ENCODE measurements at regions not wholly inside any gene's neighbourhood (a gene's known extent, or its start where the extent isn't known, plus 50 kb on each side); places are given as distances from the start of the nearest gene placed in this dataset.
"Not testable (repeated sequence)": the region's sequence is repeated elsewhere in the genome, so short reads cannot be mapped to it uniquely, and the experiment has no call there.

- not testable (repeated sequence) for DNase-seq
Measured at GRCh38 chr6:169856442-169857342, 105.3 kb downstream of the ERMARD start.

GRCh38 chr6:169854813-169855212 lies 103.4 kb downstream of the ERMARD start:
- no peak for DNase-seq

DNA sequence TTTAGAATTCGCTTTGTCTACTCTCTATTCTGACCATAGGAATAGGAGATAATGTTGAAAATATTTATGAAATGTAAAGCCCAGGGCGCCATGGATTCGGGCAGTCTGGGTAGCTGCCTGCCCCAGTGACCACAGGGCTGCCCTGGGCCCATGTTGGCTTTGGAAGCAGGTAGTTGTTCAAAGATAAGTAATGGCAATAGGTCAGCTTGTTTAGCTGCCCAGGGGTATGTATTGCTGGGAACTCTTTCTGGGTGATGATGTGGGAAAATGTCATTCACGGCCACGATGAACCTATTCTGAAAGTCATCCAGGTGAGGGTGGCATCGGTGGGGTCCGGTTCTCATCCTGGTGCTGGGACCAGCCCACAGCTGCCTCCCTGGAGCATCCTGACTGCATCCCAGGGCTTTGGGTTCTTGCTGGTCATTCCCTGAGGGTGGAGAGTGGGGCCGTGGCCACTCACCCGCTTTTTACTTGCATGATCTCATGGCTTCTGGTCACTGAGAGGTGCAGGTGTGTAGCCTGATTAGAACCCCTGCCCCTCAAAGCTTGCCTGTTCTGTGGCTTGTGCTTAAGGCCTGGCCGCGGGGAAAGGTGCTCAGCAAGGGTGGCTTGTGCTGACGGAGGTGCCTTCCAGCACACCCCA lies 102.8 kb downstream of the ERMARD start:
- DNase-seq: no peak

GRCh38 chr6:169853196-169854082 lies 102.0 kb downstream of the ERMARD start:
- DNase-seq: no peak

GRCh38 chr6:169852504-169853195 lies 101.2 kb downstream of the ERMARD start:
- DNase-seq: no peak

GRCh38 chr6:169851641-169852503 lies 100.5 kb downstream of the ERMARD start:
- no peak for DNase-seq

DNA sequence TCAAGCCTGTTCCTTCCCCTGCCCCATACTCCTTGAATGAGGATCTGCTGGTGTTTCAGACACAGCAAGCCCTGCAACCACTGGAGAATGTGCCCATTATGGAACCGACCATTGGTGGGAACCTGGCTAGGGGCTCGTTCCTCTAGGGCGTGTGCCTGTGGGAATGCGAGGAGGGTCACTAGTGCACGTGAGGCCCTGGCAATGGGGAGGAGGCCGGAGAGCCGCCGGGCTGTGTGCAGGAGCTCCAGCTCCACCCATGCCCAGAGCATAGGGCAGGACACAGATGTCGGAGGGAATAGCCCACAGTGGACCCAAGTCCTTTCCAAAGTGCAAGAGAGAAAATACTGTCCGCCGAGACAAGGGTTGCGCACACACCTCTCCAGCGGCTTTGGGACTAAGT lies 99.3 kb downstream of the ERMARD start:
- DNase-seq: no peak

DNA sequence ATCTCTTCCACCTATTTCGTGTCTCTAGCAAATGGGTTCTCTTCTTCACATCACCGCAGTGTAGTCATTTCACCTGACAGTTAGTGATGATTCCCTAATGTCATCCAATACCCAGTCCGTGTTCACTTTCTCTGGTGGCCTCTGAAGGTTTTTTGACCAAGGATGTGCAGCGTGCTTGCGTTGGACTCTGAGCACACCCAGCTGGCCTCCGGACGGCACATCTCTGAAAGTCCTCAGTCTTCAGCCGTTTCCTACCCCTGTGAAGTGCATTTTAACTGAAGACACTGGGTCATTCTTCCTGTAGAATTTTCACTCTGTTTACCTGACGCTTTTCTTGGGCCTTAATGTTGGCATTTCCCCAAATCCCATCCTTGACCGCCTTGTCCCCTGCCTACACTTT lies 98.7 kb downstream of the ERMARD start:
- DNase-seq: no peak

- DNase-seq: no peak
Measured at GRCh38 chr6:169849396-169849795, 98.0 kb downstream of the ERMARD start.

DNA sequence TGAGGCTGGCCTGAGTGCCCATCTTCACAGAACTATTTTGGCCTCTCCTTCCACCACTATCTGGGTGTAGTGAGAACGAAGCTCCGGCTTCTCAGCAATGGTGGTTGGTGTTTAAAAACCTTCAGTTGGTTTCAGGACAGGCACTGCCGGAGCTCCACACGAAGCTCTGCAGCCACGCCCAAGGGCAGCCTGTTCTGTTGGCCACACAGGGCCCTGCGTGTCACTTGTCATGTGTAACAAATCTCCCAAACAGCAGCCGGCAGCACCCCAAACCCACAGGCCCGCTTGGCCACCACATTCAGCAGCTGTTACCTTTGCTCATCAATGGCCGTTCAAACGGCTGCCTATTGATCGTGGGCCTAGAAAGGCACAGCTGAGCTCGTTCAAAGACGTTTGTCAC lies 97.5 kb downstream of the ERMARD start:
- DNase-seq: no peak

GRCh38 chr6:169847901-169848311 lies 96.5 kb downstream of the ERMARD start:
- DNase-seq: no peak

GRCh38 chr6:169847141-169847674 lies 95.8 kb downstream of the ERMARD start:
- no peak for DNase-seq

GRCh38 chr6:169846286-169847056 lies 95.0 kb downstream of the ERMARD start:
- DNase-seq: no peak

DNA sequence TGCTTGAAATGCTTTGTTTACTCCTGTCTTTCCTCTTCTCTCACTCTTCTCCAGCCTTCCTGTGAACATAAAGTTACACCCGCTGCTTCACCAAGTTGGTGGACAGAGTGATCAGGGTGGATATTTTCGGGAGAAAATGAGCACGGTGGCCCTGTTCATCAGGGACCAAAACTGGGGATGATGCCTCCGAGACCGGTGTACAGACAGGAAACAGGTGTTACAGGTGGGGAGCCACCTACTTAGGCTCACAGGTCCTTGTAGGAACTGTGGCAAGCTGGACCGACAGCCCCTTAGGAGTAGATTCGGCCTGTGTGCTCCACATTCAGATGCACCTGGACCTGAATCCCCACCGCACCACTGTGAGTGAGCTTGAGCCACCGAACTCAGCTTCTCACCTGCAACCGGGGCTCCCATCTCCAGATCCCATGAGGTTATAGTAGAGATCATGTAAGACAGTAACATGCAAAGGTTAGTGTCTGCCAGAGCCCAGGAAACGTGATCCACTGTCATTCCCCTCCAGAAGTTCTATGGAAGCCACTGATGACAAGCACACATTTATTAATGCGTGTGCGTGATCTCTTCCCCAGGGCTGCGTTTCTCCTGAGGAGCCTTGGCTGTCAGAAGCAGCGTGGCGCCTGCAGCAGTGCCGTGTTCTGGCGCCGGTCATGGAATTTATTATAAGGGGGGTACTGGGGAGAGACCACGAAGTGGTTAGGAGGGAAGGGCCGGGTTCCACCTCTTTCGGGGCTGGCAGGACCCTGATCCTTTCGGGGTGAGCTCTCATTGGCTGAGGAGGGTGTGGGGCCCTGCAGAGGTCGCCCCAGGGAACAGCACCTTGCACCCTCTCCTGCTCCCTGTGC lies 94.2 kb downstream of the ERMARD start:
- no peak for DNase-seq

DNA sequence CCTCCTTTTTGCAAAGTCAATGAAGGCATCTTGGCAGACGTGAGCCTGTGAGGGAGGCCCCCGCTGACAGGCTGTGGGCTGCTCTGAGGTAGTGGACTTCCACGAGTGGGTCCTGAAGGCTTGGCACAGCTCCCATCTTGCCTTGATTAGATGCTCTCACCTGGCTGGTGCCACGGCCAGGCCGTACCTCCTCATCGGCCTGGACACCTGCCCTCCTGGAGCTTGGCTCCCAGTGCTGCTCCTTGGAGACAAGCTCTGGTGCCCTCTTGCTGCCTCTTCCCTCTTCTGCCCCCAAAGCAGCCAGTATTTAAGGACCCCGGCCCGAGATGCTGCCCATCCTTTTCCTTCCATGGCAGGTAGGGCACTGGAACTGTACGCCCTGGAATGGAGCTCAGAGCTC lies 93.5 kb downstream of the ERMARD start:
- DNase-seq: no peak

DNA sequence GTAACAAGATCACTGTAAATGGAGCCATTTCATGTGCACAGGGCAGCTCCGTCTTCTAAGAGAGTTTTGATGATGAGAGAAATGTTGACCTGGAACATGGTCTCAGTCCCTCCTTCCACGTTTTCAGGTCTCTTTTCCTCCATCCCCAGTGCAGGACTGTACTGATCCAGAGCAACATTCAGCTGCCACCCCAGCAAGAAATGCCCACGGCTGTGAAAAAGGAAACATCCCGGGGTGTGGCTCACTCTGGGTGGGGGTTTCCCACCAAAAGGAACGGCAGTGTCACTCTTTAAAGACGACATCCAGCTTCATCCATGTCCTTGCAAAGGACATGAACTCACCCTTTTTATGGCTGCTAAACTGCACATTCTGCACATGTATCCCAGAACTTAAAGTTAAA lies 92.6 kb downstream of the ERMARD start:
- DNase-seq: no peak

GRCh38 chr6:169843110-169843509 lies 91.7 kb downstream of the ERMARD start:
- no peak for DNase-seq

GRCh38 chr6:169841907-169842606 lies 90.6 kb downstream of the ERMARD start:
- no peak for DNase-seq

DNA sequence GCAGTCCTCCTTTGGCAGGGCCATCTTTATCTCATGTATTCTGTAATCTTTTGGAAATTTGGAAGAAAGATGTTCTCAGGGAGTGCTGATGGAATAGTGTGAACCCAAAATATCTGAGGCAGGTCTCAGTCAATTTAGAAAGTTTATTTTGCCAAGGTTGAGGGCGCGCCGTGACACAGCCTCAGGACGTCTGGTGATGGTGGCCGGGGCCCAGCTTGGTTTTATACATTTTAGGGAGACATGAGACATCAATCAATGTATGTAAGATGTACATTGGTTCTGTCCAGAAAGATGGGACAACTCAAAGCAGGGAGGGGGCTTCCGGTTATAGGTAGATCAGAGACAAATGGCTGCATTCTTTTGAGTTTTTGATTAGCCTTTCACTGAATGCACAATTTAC lies 89.8 kb downstream of the ERMARD start:
- DNase-seq: no peak
